ENCODE measurements at regions not wholly inside any gene's neighbourhood (a gene's known extent, or its start where the extent isn't known, plus 50 kb on each side); places are given as distances from the start of the nearest gene placed in this dataset.
A peak's percentile ranks its signal among the peaks of the same experiment; 100 is the strongest.
"Not testable (repeated sequence)": the region's sequence is repeated elsewhere in the genome, so short reads cannot be mapped to it uniquely, and the experiment has no call there.

DNA sequence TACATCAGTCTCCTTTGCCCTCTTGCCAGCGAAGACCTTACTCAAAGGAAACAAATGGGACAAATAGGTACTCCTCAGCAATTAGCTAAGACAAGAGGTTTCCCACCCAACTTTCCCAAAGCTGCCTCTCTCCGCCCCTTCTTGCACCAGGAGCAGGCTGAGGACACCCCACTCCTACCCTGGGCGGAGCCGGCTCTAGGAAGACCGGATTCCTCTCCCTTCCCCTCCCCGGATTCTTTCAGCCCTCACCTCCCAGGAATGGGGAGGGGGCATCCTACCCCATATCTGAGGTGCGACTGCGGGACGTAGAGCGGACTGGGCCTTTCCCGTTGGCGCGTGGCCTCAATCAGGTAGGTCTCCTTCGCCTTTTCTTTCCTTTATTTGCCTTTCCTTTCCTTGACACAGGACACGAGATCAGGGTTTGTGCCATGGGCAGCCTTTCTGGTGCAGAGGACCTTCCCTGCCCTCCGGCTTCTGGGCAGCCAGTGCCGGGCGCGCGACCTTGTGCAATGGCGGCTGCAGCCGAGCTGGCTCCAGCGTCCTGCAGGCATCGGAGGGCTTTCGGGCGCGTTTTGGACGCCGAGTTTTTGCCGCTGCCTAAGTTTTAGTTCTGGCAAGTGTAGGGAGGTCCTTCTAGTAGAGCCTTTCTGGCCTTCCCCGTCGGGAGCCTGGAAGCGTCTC is 279.9 kb downstream of the PLS3 start:
- not testable (repeated sequence) for DNase-seq (ENCODE audit: low read depth in 2 of 2)

DNA sequence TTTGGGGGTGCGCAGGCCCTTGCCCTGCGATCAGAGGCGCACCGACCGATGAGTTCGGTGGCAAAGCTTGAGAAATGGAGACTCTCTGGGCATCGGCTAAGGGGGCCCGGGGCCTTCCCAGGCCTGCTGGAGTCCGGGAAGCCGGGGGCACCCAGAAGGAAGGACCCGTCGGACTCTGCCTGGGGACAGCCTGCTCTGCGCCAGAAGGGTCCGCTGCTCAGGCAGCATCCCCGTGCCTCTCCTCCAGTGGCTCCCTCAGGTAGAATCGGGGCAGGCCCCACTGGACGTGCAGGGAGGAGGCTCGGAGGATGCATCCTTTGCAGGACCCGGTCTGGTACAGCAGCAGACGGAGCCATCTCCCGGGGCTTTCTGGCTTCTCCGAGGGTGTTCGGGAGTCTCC is 290.0 kb downstream of the PLS3 start:
- not testable (repeated sequence) for DNase-seq (ENCODE audit: low read depth in 2 of 2)

DNA sequence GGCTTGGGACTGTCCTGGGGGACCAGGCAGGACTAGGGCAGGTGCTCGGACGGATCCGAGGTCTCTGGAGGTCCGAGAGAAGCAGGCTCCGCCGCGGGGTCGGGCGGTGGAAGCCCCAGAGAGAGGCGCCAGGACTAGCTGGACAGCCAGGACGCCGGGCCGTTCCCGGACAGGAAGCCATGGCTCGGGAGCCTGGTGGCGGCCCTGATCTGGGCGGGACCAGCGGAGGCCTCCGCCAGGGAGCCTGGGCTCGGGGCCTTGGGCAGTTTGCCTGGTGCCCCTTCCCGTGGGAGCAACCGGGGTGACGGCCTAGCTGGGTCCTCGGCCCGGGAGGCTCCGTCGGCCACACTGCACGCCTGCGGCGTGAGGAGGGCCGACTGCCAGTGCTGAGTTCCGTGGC is 292.3 kb downstream of the PLS3 start:
- not testable (repeated sequence) for DNase-seq (ENCODE audit: low read depth in 2 of 2)

DNA sequence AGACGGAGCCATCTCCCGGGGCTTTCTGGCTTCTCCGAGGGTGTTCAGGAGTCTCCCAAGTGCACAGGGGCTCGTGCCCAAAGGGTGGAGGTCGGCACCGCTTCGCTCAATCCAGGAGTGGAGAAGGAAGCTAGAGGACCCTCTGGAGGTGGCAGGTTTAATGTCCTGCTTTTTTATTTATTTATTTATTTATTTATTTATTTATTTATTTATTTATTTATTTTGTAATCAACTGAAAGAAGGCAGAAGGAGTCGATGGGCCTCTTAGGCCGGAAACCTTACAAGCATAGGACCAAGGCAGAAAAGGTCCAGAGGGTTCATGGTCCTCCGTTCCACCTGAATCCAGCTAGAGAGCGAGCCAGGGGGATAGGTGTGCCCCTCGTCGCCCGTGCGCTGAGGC is 289.4 kb upstream of the AGTR2 start:
- not testable (repeated sequence) for DNase-seq (ENCODE audit: low read depth in 2 of 2)

DNA sequence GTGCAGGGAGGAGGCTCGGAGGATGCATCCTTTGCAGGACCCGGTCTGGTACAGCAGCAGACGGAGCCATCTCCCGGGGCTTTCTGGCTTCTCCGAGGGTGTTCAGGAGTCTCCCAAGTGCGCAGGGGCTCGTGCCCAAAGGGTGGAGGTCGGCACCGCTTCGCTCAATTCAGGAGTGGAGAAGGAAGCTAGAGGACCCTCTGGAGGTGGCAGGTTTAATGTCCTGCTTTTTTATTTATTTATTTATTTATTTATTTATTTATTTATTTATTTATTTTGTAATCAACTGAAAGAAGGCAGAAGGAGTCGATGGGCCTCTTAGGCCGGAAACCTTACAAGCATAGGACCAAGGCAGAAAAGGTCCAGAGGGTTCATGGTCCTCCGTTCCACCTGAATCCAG is 286.4 kb upstream of the AGTR2 start:
- not testable (repeated sequence) for DNase-seq (ENCODE audit: low read depth in 2 of 2)

DNA sequence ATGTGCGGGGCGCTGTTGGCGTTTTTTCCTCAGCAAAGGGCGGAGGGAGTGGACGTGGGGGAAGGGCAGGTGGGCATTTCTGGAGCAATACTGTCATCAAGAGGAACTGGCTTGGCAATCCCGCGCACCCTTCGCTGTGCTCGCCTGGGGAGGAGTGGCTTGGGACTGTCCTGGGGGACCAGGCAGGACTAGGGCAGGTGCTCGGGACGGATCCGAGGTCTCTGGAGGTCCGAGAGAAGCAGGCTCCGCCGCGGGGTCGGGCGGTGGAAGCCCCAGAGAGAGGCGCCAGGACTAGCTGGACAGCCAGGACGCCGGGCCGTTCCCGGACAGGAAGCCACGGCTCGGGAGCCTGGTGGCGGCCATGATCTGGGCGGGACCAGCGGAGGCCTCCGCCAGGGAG is 282.5 kb upstream of the AGTR2 start:
- peak in 1 of 2 donors; percentile 44 for DNase-seq (ENCODE audit: low read depth in 2 of 2)

DNA sequence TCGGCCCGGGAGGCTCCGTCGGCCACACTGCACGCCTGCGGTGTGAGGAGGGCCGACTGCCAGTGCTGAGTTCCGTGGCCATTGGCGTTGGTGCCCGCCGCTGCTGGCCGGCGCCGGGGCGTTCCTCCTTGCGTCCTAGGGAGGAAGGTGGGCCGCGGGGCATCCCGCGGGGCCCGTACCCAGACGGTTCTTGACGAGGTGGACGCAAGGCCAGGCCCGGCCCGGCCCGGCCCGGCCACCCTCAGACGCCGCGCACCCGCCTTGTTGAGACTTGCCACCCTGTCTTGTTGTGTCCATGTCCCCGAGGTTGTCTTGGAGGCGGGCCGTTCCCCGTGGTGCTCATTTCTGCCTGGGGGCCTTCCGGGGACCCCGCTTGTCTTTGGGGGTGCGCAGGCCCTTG is 282.0 kb upstream of the AGTR2 start:
- not testable (repeated sequence) for DNase-seq (ENCODE audit: low read depth in 2 of 2)

DNA sequence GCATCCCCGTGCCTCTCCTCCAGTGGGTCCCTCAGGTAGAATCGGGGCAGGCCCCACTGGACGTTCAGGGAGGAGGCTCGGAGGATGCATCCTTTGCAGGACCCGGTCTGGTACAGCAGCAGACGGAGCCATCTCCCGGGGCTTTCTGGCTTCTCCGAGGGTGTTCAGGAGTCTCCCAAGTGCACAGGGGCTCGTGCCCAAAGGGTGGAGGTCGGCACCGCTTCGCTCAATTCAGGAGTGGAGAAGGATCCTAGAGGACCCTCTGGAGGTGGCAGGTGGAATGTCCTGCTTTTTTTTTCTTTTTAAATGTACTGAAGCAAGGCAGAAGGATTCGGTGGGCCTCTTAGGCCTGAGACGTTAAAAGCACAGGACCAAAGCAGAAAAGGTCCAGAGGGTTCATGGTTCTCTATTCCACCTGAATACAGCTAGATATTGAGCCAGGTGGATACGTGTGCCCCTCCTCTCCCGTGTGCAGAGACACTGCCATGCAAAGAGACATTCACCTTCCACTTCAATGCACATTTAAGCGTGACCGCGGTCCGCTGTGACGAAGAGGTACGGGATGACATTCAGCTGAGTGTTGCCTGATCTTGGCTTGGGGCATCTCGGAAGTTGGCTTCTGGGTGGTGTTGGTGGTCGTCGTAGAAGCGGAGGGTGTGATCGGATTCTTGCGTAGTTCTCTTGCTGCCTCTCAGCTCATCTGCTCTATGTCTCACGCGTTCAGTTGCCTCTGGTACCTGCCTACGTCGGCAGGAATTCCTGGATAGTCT is 281.2 kb upstream of the AGTR2 start:
- no peak for DNase-seq (ENCODE audit: low read depth in 2 of 2)

DNA sequence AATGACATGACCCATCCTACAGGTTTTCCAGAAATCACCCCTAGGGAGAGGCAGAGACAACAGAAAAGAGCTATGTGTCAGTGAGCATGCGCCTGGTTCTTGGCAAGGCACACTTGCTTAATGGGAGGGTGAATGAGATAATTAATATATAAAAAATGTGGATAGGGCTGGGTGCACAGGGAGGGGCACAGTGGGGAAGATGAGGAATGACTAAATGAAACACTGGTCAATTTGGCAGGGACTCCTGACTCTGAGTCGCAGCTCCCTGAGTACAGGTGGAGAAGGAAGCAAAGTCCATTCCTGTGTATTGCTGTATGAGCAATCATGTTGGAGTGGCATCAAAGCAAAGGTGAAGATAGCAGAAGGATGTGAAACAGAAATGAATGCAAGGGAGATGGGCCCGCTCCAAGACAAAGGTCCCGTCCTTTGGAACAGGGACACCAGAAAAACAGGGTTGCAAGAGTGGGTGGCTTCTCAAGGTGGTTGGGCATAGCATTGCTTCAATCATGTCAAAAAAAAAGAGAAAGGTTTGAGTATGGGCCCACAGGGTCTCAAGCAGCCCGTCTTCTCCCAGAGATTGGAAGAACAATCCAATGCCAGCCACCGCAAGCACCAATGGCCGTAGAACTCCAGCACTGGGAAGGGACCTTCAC is 278.4 kb upstream of the AGTR2 start:
- no peak for DNase-seq (ENCODE audit: low read depth in 2 of 2)

DNA sequence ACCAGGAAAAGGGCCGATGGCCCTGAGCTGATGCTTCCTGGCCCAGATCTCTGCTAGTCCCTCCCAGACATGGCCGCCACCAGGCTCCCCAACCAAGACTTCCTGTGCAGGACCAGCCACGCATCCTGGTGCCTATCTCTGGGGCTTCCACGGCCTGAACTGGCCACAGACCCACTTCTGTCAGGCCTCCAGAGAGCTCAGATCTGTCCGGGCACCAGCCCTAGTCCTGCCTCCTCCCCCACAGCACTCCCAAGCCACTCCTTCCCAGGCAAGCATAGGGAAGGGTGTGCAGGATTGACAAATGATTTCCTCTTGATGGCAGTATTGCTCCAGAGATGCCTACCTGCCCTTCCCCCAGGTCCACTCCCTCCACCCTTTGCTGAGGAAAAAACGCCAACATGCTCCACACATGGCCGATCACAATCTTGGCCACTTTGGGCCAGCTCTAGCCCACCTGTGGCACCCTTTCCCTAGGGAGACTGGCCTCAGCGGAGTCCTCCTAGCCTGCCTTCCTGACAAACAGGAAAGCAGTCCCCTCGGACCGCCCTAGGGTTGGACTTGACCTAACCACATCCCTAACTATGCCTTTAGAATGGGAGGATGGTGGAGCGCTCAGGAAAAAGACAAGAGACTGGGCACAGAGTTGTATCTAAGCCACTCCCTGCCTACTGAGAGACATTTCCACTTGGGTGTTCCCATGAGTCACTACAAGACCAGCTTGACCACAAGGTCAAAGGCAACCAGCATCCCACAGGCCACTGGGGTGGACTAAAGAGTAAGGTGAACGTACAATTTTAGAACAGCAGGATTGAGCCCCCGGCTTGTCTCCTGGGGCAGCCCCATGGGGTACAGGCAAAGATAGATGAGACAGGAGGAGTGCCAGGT is 277.5 kb upstream of the AGTR2 start:
- no peak for DNase-seq (ENCODE audit: low read depth in 2 of 2)

DNA sequence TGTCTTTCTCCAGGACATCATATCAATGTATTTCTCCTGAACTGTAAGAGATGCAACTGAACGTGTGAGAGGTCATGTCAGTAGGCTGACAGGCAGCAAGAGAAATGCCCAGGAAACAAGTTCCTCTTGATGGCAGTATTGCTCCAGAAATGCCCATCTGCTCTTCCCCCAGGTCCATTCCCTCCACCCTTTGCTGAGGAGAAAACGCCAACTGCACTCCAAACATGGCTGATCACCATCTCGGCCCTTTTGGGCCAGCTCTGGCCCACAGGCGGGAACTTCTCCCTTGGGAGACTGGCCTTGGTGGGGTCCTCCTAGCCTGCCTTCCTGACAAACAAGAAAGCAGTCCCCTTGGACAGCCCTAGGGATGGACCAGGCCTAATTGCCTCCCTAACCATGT is 276.5 kb upstream of the AGTR2 start:
- no peak for DNase-seq (ENCODE audit: low read depth in 2 of 2)

DNA sequence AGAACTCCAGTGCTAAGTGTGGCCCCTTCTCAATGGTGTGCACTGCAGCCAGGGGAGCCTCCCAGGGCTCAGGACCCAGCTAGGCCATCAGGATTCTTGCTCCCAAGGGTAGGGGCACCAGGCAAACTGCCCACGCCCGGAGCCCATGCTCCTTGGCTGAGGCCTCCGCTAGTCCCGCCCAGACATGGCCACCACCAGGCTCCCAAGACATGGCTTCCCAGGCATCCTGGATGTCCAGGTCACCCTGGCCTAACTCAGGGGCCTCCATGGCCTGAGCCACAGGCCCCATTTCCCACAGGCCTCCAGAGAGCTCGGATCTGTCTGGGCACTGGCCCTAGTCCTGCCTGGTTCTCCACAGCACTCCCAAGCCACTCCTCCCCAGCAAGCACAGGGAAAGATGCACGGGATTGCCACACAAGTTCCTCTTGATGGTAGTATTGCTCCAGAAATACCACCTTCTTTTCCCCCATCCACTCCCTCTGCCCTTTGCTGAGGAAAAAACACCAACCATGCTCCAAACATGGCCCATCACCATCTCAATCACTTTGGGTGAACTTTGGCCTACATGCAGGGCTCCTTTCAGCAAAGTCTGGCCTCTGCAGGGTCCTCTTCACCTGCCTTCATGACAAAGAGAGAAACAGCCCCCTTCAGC is 274.7 kb upstream of the AGTR2 start:
- no peak for DNase-seq (ENCODE audit: low read depth in 2 of 2)

DNA sequence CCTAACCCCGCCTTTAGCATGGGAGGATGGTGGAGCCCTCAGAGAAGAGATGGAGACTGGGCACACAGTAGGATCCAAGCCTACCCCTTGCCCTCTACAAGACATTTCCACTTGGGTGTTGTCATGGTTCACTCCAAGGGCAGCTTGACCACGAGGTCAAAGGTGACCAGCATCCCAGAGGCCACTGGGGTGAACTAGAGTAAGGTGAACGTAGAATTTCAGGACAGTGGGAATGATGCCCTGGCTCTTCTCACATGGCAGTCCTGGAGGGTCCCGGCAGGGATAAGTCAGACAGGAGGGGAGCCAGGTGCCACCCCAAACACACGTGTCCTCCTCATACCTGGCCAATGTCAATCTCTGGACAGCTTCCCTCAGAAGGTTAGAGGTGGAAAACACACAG is 274.2 kb upstream of the AGTR2 start:
- no peak for DNase-seq (ENCODE audit: low read depth in 2 of 2)

DNA sequence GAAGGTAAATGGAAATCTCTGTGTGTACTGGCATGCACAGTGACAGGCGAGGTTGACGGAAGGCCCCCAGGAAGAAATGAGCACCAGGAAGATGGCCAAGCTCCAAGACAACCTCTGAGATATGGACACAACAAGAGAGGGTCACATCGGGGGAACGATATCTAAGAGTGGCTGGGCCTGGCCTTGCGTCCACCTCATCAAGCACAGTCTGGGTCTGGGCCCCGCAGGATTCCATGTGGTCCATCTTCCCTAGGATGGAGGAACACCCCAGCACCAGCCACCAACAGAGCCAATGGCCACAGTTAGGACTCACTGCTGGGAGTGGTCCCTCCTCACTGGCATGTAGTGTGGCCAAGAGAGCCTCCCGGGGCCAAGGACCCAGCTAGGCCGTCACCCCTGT is 272.6 kb upstream of the AGTR2 start:
- DNase-seq (ENCODE audit: low read depth in 2 of 2), result no peak

DNA sequence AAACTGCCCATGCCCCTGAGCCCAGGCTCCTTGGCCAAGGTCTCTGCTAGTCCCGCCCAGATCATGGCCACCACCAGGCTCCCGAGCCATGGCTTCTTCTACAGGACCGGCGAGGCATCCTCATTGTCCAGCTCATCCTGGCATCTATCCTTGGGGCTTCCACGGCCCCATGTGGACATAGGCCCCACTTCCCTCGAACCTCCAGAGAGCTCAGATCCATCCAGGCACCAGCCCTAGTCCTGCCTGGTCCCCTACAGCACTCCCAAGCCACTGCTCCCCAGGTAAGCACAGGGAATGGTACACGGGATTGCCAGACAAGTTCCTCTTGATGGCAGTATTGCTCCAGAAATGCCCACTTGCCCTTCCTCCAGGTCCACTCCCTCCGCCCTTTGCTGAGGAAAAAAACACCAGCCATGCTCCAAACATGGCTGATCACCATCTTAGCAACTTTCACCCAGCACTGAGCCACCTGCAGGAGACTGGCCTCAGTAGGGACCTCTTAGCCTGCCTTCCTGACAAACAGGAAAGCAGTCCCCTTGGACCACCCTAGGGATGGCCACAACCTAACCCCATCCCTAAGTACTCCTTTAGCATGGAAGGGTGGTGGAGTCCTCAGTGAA is 272.1 kb upstream of the AGTR2 start:
- no peak for DNase-seq (ENCODE audit: low read depth in 2 of 2)

DNA sequence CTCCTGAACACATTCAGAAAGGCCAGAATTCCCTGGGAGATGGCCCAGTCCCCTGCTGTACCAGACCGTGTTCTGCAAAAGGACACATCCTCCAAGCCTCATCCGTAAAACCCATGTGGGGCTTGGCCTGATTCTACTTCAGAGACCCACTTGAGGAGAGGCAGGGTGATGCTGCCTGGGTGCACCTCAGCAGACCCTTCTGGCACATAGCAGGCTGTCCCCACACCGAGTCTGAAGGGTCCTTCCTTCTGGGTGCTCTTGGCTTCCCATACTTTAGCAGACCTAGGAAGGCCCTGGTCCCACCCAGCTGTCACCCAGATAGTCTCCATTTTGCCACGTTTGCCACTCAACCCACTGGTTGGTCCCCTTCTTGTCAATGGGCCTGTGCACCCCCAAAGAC is 270.1 kb upstream of the AGTR2 start:
- DNase-seq (ENCODE audit: low read depth in 2 of 2), result no peak

DNA sequence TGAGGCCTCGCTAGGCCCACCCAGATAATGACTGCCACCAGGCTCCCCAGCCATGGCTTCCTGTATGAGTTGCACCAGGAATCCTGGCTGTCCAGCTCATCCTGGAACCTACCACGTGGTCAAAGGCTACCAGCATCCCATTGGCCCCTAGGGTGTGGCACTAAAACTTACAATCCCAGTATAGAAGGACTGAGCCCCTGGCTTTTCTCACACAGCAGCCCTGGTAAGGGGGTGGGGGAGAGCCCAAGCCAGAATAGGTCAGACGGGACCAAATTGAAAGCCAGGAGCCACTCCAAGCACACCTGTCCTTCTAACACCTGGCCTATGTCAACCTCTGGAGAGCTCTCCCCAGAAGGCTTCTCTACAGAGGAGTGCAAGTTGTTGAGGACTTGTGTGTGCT is 269.3 kb upstream of the AGTR2 start:
- DNase-seq (ENCODE audit: low read depth in 2 of 2), result no peak

DNA sequence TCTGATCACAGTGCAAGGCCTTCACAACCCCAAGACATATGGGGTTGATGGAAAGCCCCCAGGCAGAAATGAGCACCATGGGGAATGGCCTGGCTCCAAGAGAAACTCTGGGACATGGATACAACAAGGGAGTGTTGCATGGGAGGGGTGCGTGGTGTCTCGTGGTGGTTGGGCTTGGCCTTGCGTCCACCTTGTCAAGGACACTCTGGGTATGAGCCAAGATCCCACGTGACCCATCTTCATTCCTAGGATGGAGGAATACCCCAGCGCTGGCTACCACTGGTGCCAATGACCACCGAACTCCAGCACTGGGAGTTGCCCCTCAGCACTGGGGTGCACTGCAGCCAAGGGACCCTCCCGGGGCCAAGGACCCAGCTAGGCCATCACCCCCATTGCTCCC is 267.5 kb upstream of the AGTR2 start:
- DNase-seq (ENCODE audit: low read depth in 2 of 2), result no peak

DNA sequence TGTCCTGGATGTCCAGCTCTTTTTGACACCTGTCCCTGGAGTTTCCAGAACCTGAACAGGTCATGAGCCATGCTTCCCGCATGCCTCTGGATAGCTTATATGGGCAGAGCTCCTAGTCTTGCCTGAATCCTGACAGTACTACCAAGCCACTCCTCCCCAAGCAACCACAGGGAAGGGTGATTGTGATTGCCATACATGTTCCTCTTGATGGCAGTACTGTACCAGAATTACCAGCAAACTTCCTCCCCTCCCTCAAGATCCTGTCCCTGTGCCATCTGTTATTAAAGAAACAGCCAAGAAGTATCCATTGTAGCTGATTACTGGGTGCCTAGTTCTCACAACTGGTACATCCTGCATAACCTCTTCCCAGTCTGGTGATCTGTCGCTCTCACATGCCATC is 264.3 kb upstream of the AGTR2 start:
- DNase-seq (ENCODE audit: low read depth in 2 of 2), result no peak

DNA sequence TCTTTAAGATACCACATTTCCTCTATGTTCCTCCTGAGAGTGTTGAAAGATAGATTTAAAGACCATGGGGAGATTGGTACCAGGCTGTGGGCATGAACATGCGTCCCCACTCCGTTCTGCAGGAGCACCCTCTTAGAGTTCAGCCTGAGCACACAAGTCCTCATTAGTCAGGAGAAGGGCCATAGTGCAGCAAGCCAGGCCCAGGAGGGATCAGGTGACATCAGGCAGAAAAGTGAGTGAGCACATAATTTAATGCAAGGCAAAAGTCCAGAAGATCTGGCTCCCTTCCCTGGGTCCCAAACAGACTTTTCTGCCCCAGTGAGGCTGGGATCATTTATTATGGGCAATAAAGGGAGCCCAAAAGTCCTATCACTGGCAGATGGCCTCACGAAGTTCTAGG is 263.7 kb upstream of the AGTR2 start:
- no peak for DNase-seq (ENCODE audit: low read depth in 2 of 2)

DNA sequence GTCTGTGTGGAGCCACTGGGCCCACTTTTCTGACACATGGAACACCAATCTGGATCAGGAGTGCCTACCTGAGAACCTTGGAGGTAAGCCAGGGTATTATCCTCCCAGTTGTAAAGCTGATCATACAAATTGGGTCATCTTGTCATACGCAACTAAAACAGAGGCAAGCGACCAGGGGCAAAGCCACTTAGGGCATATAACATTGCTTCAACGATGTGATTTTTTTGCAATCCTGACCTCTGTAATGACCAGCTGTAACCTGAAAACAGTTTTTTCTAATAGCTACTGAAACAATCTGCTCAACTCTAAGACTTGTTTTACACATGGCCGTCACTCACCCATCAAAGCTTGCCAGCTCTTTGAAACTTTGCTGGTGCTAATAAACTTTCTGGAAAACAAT is 261.5 kb upstream of the AGTR2 start:
- no peak for DNase-seq (ENCODE audit: low read depth in 2 of 2)
